ENCODE measurements at regions not wholly inside any gene's neighbourhood (a gene's known extent, or its start where the extent isn't known, plus 50 kb on each side); places are given as distances from the start of the nearest gene placed in this dataset.

DNA sequence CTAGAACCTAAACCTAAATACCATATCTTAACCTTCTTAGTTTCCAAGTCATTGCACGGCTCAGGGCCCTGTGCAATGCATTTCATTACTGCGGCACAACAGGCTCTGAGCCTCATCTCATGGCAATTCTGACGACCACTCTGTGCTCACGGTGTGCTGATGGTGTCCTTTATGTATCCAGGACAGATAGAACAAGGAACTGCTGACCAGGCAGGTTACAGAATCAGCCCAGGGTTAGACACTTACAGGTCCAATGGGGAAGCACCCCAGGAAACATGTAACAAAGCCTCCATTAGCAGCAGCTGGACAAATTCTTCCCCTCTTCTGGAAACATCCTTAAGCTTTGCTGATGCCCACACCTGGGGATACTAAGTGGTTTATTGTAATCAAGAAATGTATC lies 91.9 kb upstream of the NSMCE3 start:
- TF ChIP-seq CSDC2 (CRISPR knock-in tag; IDR thresholded peaks at IDR 0.05): no peak
- TF ChIP-seq, protein P1, sequence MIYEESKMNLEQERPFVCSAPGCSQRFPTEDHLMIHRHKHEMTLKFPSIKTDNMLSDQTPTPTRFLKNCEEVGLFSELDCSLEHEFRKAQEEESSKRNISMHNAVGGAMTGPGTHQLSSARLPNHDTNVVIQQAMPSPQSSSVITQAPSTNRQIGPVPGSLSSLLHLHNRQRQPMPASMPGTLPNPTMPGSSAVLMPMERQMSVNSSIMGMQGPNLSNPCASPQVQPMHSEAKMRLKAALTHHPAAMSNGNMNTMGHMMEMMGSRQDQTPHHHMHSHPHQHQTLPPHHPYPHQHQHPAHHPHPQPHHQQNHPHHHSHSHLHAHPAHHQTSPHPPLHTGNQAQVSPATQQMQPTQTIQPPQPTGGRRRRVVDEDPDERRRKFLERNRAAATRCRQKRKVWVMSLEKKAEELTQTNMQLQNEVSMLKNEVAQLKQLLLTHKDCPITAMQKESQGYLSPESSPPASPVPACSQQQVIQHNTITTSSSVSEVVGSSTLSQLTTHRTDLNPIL (CRISPR knock-in tag; IDR thresholded peaks at IDR 0.05; ENCODE audit: low read depth): no peak
- TF ChIP-seq ZNF8 (CRISPR knock-in tag; IDR thresholded peaks at IDR 0.05): no peak
- no peak for TF ChIP-seq RARB (CRISPR knock-in tag; IDR thresholded peaks at IDR 0.05)
- TF ChIP-seq OSR1 (CRISPR knock-in tag; IDR thresholded peaks at IDR 0.05): no peak
- no peak for TF ChIP-seq ZNF70 (CRISPR knock-in tag; IDR thresholded peaks at IDR 0.05)
- TF ChIP-seq ARNTL (CRISPR knock-in tag; IDR thresholded peaks at IDR 0.05; ENCODE audit: borderline replicate concordance, low read depth): no peak

All from SK-N-SH treated with all-trans-retinoic acid at 6 μM for 48 hours (cell line).